GM19043 (cell line): ENCODE measurements at regions not wholly inside any gene's neighbourhood (a gene's known extent, or its start where the extent isn't known, plus 50 kb on each side); places are given as distances from the start of the nearest gene placed in this dataset.
"Not testable (repeated sequence)": the region's sequence is repeated elsewhere in the genome, so short reads cannot be mapped to it uniquely, and the experiment has no call there.

Experiments
- ATAC-seq: cut with Tn5 transposase; IDR thresholded peaks from one replicate; pipeline ENCODE4 v1.9.1; 2021; ENCODE audit warnings: low read depth; ENCODE audit not compliant: unreplicated experiment

DNA sequence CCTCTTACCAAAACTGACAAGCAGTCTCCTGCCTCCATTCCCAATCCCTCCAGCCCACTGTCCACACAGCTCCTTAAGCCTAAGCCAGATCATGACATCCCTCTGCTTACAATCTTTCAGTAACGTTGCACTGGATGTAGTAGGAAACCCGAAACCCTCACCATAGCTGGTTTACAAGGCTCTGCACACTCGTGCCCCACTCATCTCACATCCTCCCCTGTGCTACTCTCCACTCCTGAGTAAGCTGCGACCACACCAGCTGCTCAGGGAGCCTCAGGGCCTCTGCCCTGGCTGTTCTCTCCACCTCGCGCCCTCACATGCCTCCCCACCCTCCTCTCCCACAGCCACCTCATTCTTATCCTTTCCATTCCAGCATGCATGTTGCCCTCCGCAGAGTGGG lies 288.9 kb downstream of the ANAPC1 start:
- not testable (repeated sequence) for ATAC-seq

GRCh38 chr2:111596808-111597705 lies 286.9 kb downstream of the ANAPC1 start:
- not testable (repeated sequence) for ATAC-seq

DNA sequence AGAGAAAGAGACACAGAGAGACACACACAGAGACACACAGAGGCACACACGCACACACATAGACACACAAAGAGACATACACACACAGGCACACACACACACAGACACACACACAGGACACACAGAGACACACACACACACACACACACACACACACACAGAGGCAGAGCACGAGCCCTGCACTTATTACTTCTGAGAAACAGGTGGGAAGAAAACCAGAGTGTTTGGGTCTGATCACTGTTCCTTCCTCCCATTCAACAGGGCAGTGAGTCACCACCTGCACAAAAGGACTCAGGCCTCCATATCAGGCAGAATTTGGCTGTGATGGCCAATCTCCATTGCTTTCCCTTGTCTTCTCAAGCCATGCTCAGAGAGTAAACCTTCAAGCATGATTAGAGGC lies 285.0 kb downstream of the ANAPC1 start:
- not testable (repeated sequence) for ATAC-seq

- ATAC-seq = not testable (repeated sequence)
These were observed 281.7 kb downstream of the ANAPC1 start for GRCh38 chr2:111602259-111602658.

DNA sequence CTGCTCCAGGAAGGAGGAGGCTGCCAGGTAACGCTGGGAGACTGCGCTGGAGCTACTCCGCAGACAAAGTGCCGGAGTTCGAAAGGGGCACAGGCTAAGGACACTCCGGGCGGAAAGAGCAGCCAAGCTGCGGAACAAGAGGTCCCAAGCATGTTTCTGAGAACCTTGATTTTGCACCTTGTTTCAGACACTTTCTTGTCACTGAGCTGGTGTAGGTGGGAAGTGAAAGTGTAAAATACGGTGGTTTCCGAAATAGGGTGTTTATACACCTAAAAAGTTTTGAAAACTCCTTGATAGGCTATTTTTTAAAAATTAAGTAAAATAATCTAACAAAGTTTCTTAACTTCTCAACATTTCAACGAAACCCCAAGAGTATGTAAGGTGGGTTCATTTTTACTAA lies 278.2 kb downstream of the ANAPC1 start:
- ATAC-seq = not testable (repeated sequence)

DNA sequence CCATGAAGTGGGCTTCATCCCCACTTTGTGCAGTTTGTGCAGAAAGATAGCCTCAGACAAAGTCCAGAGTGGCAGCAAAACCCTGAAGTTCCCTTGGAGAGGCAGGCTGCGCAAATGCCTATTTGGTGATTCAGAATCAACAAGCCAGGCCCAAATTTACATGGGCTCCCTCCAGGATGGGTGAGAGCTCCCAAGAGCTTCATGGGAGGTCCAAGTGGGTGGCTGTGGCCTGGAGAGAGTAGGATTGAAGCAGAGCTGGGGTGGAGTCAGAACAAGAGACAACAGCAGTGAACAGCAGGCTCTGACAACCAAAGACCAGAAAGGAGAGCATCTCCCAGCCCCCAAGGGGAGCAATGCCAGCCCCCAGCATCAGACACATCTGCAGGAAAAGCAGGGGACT lies 277.4 kb downstream of the ANAPC1 start:
- ATAC-seq = not testable (repeated sequence)

GRCh38 chr2:111609146-111609844 lies 274.7 kb downstream of the ANAPC1 start:
- ATAC-seq = not testable (repeated sequence)

DNA sequence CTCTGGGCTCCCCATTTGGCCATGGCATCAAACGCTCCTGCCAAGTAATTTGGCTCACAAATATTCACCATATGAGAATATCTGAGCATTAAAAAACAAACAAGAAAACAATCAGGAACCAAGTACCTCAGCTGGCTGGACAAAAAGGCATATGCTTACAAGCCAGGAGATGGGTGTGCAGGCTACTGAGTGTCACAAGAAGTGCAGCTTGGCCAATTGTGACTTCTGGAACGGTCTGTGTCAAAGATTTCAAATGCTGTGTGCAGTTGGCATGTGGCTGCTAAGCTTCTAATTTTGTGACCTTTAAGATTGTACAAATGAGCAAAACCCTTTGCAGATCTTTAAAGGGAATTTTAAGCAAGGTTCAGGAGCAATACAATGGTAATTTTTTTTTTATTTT lies 274.0 kb downstream of the ANAPC1 start:
- ATAC-seq = not testable (repeated sequence)

DNA sequence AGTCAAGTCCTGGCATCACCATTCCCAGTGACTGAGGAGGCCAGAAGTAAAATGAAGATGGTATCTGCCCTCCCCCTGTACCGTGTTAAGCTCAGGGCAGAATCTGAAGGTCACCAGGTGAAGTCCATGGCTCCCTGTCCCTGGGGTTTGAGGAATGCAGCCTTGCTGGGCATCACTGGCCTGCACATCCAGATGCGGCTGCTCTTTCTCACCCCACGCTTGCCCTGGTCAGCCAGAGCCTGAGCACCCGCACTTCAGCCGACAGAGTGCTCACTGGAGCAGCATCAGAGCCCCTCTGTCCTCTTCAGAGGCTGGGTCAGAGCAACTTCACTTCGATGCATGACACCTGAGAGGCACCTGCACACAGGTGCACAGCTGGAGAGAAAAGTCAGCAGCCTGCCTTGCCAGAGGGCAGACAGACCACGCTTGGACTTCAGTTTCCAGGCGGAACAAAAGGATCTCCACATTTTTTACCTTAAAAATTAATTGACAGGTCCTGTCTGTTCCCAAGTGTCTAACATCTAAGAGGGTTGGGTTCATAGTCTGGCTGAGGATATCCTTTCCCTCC lies 267.3 kb downstream of the ANAPC1 start:
- ATAC-seq = no peak

- ATAC-seq = no peak
These were observed 266.4 kb downstream of the ANAPC1 start for GRCh38 chr2:111617299-111618225.

- no peak for ATAC-seq
These were observed 265.6 kb downstream of the ANAPC1 start for GRCh38 chr2:111618226-111618977.

- ATAC-seq = no peak
These were observed 264.8 kb downstream of the ANAPC1 start for GRCh38 chr2:111618978-111619902.

DNA sequence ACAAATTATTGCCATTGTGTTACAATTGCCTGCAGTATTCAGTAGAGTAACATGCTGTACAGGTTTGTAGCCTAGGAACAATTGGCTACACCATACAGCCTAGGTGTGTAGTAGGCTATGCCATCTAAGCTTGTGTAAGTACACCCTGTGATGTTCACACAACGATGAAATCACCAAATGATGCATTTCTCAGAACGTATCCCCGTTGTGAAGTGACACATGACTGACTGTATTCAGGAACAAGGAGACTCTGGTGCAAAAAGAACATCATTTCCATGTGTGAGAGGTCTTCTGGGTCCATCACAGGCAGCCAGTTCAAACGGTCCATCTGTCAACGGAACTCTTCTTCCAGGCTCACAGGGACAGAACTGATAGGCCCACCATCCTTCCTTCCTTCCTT lies 263.7 kb downstream of the ANAPC1 start:
- ATAC-seq = no peak

- no peak for ATAC-seq
These were observed 261.1 kb downstream of the ANAPC1 start for GRCh38 chr2:111622859-111623258.

DNA sequence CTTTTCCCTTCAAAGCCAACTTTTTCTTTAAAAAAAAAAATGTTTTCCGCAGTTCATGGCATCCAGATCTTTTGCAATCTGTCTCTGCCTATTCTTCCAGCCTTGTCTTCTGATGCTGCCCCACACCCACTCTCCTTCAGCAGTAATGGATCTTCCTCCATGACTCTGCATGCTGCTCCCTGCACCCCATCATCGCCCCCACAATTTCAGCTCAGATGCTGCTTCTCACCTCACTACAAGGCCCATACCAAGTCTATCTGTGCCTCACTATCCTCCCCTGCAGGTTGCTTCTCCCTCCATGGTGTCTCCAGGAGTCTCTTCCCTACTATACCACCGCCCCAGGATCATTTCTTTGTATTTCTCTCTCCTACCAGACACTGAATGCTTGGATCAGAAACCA lies 260.6 kb downstream of the ANAPC1 start:
- ATAC-seq = no peak

DNA sequence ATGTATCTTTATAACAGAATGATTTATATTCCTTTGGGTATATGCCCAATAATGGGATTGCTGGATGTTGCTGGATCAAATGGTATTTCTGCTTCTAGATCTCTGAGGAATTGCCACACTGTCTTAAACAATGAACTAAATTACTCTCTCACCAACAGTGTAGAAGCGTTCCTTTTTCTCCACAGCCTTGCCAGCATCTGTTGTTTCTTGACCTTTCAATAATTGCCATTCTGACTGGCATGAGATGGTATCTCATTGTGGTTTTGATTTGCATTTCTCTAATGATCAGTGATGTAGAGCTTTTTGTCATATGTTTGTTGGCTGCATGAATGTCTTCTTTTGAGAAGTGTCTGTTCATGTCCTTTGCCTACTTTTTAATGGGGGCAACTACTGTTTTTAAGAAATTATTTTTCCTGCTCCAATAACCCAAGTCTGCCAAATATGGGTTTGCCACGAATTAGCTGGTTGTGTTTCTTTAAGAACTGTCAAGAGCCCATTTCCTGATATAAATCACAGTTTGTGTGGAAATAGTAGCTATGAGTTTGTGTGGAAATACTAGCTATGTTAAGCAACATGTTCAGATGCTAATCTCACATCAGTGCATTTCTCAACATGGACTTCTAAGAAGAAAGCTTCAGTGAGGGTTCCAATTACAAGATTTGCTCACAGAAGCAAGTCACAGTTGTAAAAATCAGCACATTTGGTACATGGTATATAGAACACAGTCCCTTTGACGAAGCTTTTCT lies 259.4 kb downstream of the ANAPC1 start:
- no peak for ATAC-seq

DNA sequence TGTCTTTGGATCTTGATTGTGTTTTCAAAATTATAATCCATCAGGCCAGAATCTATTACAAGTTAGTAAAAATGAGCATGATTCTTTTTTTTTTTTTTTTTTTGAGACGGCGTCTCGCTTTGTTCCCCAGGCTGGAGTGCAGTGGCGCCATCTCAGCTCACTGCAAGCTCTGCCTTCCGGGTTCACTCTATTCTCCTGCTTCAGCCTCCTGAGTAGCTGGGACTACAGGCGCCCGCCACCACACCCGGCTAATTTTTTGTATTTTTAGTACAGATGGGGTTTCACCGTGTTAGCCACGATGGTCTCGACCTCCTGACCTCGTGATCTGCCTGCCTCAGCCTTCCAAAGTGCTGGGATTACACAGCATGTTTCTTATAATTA lies 258.8 kb downstream of the ANAPC1 start:
- ATAC-seq = not testable (repeated sequence)
